ENCODE measurements at regions not wholly inside any gene's neighbourhood (a gene's known extent, or its start where the extent isn't known, plus 50 kb on each side); places are given as distances from the start of the nearest gene placed in this dataset.
"Not testable (repeated sequence)": the region's sequence is repeated elsewhere in the genome, so short reads cannot be mapped to it uniquely, and the experiment has no call there.

DNA sequence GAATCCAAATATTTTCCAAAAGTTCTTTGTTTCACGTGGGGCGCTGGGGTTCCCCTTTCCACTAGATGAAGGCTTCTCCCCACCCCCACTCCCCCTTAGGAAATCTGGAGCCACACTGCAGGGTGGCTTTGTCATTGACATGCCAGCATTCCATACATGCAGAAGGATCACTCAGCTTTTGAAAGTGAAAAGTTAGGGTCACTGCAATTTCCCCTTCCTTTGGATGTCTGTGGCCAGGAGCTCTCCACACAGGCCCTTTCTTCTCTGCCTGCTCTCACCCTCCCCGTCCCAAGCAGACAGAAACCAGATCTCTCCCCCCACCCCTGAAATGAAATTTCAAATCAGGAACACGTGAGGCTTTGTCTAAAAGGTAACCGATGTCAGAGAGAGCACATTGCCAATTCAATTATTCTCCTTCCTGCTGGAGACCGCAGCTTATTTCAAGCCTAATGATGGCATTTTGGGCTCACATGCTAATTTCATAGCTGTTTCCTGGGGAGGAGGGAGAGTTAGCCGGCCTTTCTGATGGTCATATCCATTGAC lies 153.9 kb upstream of the RFLNA start:
- Histone ChIP-seq H3F3A (ENCODE audit: insufficient read depth, low read length, poor library complexity, severe bottlenecking) (no peaks in the 10 kb centered on the region), H3K4me3 (ENCODE audit: low read length) (no peak overlapping the region), H3K4me2 (ENCODE audit: low read length) (no peak overlapping the region), H3K27me3 (ENCODE audit: insufficient read depth, low read depth, low read length) (no peaks in the 10 kb centered on the region), H3K9me3 (ENCODE audit: low read length) (peaks cover 4% of the 10 kb centered on the region), H4K20me1 (ENCODE audit: insufficient read depth) (no peaks in the 10 kb centered on the region), H3K27ac (ENCODE audit: low read length) (no peak overlapping the region), H2AFZ (ENCODE audit: low read depth, low read length) (no peak overlapping the region), H3K9me2 (ENCODE audit: insufficient read depth, low read length) (no peaks in the 10 kb centered on the region), H3K36me3 (ENCODE audit: insufficient read depth, low read length) (no peaks in the 10 kb centered on the region), H3K9ac (ENCODE audit: low read length) (no peak overlapping the region), H3K79me2 (replicated peaks; ENCODE audit: insufficient read depth, low read length) (no peaks in the 10 kb centered on the region)
- TF ChIP-seq POLR2AphosphoS5 (IDR thresholded peaks at IDR 0.05) (no peak), TAF1 (IDR thresholded peaks at IDR 0.05; ENCODE audit: low read depth) (no peak), SMC3 (conservative IDR thresholded peaks at IDR 0.05; ENCODE audit: poor library complexity) (no peak), MXI1 (conservative IDR thresholded peaks at IDR 0.05; ENCODE audit: poor library complexity, severe bottlenecking) (no peak), EZH2 (IDR thresholded peaks at IDR 0.05; ENCODE audit: borderline replicate concordance, insufficient read depth, low read length, poor library complexity, severe bottlenecking) (no peak)
- TF ChIP-seq, protein P1, sequence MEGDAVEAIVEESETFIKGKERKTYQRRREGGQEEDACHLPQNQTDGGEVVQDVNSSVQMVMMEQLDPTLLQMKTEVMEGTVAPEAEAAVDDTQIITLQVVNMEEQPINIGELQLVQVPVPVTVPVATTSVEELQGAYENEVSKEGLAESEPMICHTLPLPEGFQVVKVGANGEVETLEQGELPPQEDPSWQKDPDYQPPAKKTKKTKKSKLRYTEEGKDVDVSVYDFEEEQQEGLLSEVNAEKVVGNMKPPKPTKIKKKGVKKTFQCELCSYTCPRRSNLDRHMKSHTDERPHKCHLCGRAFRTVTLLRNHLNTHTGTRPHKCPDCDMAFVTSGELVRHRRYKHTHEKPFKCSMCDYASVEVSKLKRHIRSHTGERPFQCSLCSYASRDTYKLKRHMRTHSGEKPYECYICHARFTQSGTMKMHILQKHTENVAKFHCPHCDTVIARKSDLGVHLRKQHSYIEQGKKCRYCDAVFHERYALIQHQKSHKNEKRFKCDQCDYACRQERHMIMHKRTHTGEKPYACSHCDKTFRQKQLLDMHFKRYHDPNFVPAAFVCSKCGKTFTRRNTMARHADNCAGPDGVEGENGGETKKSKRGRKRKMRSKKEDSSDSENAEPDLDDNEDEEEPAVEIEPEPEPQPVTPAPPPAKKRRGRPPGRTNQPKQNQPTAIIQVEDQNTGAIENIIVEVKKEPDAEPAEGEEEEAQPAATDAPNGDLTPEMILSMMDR (IDR thresholded peaks at IDR 0.05; ENCODE audit: poor library complexity, severe bottlenecking) = no peak

DNA sequence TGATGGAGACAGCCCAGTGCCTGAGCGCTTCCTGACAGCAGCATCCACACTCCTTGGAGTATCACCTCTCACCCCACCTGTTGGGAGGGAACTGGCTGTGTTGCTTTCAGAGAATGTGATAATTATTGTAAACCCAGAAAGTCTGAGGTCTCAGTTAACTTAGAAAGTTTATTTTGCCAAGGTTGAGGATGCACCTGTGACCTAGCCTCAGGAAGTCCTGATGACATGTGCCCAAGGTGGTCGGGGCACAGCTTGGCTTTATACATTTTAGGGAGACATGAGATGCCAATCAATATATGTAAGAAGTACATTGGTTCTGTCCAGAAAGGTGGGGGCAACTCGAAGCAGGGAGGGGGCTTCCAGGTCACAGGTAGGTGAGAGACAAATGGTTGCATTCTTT lies 153.3 kb upstream of the RFLNA start:
- not testable (repeated sequence) for H3K9me2 ChIP-seq (ENCODE audit: insufficient read depth, low read length); H3K4me2 ChIP-seq (ENCODE audit: low read length); H3K4me3 ChIP-seq (ENCODE audit: low read length); H2AFZ ChIP-seq (ENCODE audit: low read depth, low read length); H3K9ac ChIP-seq (ENCODE audit: low read length); H3F3A ChIP-seq (ENCODE audit: insufficient read depth, low read length, poor library complexity, severe bottlenecking); H3K27ac ChIP-seq (ENCODE audit: low read length); H4K20me1 ChIP-seq (ENCODE audit: insufficient read depth); H3K36me3 ChIP-seq (ENCODE audit: insufficient read depth, low read length); H3K27me3 ChIP-seq (ENCODE audit: insufficient read depth, low read depth, low read length); H3K79me2 ChIP-seq (replicated peaks; ENCODE audit: insufficient read depth, low read length); H3K9me3 ChIP-seq (ENCODE audit: low read length)

DNA sequence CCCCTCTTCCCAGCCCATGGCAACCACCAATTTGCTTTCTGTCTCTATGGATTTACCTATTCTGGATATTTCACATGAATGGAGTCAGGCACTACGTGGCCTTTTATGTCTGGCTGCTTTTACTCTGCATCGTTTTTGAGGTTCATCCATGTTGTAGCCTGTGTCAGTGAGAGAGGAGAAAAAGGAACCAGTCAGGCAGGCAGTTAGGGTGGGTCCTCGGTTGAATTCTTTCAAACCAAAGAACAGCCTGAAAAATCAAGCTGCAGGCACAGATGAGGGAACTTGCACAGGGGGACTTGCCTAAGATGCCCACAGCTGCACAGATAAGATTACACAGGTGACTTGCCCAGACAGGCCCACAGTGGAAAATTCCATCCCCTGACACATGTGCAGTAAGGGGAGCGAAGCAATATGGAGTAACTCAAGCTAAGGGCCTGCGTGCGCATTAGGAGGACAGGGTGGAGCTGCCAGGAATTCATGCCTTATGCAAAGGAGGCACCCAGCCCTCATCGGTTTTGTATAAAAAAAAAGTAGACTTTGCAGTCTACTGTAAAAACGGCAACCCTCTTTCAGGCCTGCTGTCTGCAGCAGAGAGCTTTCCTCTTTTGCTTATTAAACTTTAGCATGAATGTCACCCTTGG lies 152.4 kb upstream of the RFLNA start:
- Histone ChIP-seq H3K9me2 (ENCODE audit: insufficient read depth, low read length) (no peaks in the 10 kb centered on the region), H3K4me3 (ENCODE audit: low read length) (no peak overlapping the region), H3F3A (ENCODE audit: insufficient read depth, low read length, poor library complexity, severe bottlenecking) (no peaks in the 10 kb centered on the region), H4K20me1 (ENCODE audit: insufficient read depth) (no peaks in the 10 kb centered on the region), H3K4me2 (ENCODE audit: low read length) (no peak overlapping the region), H3K36me3 (ENCODE audit: insufficient read depth, low read length) (no peaks in the 10 kb centered on the region), H2AFZ (ENCODE audit: low read depth, low read length) (no peak overlapping the region), H3K9me3 (ENCODE audit: low read length) (peaks cover 4% of the 10 kb centered on the region), H3K27me3 (ENCODE audit: insufficient read depth, low read depth, low read length) (no peaks in the 10 kb centered on the region), H3K9ac (ENCODE audit: low read length) (no peak overlapping the region), H3K27ac (ENCODE audit: low read length) (no peak overlapping the region), H3K79me2 (replicated peaks; ENCODE audit: insufficient read depth, low read length) (no peaks in the 10 kb centered on the region)
- TF ChIP-seq, protein P1 (IDR thresholded peaks at IDR 0.05; ENCODE audit: poor library complexity, severe bottlenecking) = no peak
- TF ChIP-seq POLR2AphosphoS5 (IDR thresholded peaks at IDR 0.05) (no peak), SMC3 (conservative IDR thresholded peaks at IDR 0.05; ENCODE audit: poor library complexity) (no peak)

Data from neural cell (in vitro differentiated cells).